GM12864 (cell line): ENCODE measurements at regions not wholly inside any gene's neighbourhood (a gene's known extent, or its start where the extent isn't known, plus 50 kb on each side); places are given as distances from the start of the nearest gene placed in this dataset.

Experiments
- DNase-seq: peaks from one replicate; pipeline ENCODE4 v3.0.0-alpha.2; 2011; ENCODE audit warnings: low read depth
- H3K4me3 ChIP-seq: 2 replicates; pipeline ENCODE4 v1.5.1; 2011; ENCODE audit warnings: mild to moderate bottlenecking, low read depth, low read length, control low read depth
- TF ChIP-seq, protein P1 (sequence below): IDR thresholded peaks from 2 replicates; pipeline ENCODE4 v1.5.1; 2011; ENCODE audit warnings: low read depth, mild to moderate bottlenecking, moderate library complexity, low read length, control low read depth, inconsistent platforms; ENCODE audit errors: missing control alignments

DNA sequence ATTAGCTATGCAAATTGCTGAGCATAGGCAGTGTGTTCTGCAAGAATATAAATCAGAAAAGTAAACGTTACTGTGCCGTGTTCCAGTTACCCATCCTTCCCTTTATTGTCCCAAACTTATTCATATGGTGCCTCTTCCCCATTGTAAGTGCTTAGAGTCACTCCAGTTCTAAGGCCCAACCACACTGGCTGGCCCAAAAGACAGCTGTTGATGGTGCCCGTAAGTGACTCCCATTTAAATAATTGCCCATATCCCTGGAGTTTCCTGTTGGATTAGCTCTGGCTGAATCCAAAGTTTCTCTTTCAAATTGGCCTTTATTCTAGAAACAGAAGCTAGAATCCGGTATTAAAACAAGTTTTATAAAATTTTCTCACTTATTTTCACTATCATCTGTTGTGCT, 400.1 kb upstream of the DDHD1 start:
- TF ChIP-seq, protein P1, sequence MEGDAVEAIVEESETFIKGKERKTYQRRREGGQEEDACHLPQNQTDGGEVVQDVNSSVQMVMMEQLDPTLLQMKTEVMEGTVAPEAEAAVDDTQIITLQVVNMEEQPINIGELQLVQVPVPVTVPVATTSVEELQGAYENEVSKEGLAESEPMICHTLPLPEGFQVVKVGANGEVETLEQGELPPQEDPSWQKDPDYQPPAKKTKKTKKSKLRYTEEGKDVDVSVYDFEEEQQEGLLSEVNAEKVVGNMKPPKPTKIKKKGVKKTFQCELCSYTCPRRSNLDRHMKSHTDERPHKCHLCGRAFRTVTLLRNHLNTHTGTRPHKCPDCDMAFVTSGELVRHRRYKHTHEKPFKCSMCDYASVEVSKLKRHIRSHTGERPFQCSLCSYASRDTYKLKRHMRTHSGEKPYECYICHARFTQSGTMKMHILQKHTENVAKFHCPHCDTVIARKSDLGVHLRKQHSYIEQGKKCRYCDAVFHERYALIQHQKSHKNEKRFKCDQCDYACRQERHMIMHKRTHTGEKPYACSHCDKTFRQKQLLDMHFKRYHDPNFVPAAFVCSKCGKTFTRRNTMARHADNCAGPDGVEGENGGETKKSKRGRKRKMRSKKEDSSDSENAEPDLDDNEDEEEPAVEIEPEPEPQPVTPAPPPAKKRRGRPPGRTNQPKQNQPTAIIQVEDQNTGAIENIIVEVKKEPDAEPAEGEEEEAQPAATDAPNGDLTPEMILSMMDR: no peak

DNA sequence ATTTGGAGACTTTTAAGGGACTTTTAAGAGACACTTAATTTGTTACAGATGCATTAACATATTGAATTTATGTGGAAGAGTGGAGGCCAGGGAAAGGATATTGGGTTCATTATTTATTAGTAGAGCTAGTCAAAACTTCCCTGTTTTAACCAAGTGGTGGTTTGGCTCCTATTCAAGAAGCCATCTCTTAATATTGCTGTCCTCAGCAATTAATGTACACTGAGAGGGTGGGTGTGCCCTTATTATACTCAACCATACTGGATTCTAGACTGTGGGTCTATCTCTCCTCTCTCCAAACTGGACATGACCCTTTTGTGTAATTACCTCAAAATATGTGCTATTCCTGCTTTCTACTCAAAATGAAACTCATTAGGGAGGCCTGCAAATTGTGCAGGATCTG, 398.7 kb upstream of the DDHD1 start:
- no peak for DNase-seq
- TF ChIP-seq, protein P1: no peak

More for the DNA sequence above, 400.1 kb upstream of the DDHD1 start:
- no peak overlapping the region for H3K4me3 ChIP-seq
- no peak for DNase-seq

DNA sequence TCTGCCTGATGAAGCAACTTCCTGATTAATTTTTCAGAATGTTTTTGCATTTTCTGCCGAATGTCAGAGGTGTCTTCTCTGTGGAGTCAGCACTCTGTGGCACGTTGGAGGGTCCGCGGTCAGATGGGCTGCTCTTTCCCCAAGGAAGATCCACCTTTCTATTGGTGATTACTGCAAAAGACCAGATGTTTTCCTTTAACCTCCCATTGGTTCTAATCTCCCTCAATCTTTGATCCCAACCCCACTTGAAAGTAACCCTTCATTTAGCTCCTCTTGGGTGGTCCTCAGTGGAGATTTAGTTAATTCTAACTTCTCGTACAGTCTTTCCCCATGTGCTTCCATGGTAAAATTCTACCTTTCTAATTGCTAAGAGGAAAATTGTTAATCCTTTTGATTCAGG, 397.7 kb upstream of the DDHD1 start:
- no peak overlapping the region for H3K4me3 ChIP-seq
- no peak for DNase-seq
- TF ChIP-seq, protein P1: no peak

More for the DNA sequence above, 398.7 kb upstream of the DDHD1 start:
- H3K4me3 ChIP-seq: no peak overlapping the region

DNA sequence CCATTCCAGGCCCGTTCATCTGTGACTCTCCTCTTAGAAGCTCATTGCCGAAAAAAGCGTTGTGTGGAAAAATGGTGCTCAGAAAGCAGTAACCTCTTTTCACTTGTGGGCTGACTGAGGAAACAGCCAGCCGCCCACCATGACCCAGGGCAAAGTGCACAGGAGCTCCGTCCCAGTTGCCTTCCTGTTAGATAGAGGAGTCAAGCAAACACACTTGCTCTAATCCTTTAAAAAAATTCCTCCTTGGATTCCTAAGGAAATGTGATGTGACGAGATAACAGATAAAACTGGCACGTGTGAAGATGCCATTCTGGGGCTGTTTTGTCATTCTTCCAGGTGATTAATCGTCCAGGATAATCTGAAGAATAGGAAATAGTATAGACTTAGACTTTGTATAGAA, 396.8 kb upstream of the DDHD1 start:
- no peak for DNase-seq
- TF ChIP-seq, protein P1: no peak
- no peak overlapping the region for H3K4me3 ChIP-seq

DNA sequence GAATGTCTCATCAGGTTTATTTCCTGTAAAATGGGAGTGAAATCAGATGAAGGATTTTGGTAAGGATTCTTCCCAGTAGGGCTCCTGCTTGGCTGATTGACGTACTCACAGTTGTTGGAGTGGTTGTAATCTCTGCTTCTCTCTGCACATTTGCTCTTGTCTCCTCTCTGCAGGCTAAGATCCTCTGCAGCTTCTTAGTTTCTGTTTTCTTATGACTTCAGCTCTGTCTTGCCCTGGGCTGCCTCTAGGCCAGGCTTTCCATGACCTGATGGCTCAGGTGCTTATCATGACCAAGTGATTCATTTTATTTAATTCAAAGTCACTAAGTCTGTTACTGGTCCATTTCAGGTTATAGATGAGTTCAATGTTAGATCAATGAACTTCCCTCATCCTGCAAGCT, 394.5 kb upstream of the DDHD1 start:
- no peak for DNase-seq
- TF ChIP-seq, protein P1: no peak
- no peak overlapping the region for H3K4me3 ChIP-seq

DNA sequence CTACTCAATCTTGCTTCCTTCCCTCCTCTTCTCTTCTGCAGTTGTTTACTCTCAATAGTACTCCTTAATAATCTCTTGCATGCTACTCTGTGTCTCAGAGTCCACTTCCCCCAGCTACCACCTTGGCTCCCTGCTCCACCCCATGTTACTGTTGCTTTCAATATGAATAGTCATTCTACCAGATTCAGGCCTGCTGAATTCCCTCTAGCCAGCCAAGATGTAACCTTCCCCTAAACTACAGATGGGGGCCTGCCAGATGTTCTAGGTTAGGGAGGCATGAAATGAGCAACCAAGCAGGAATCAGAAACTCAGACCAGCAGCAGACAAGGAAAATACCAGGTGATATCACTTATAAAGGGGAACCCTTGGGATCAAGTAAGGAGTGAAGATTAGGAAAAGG, 392.1 kb upstream of the DDHD1 start:
- no peak for DNase-seq
- H3K4me3 ChIP-seq: no peak overlapping the region
- TF ChIP-seq, protein P1: no peak

DNA sequence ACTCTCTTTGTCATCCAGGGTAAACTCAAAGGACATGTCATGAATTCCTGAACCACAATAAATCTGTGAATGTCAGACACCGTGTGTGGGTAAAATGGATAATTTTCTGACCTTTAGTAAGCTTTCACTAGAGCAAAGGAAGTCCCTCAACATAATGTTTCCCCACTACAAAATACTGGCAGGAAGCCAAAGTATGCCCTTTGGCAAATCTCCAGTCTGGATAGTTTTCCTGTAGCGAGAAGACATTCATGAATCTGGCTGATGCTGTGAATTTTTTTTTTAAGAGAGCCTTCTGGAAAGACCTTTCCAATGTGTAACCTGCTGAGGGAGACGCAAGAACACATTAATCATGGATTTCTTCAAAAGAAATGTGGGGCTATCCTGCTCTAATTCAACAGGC, 389.6 kb upstream of the DDHD1 start:
- H3K4me3 ChIP-seq: no peak overlapping the region
- no peak for DNase-seq
- TF ChIP-seq, protein P1: no peak
